NCI-H460 (cell line): ENCODE measurements at regions not wholly inside any gene's neighbourhood (a gene's known extent, or its start where the extent isn't known, plus 50 kb on each side); places are given as distances from the start of the nearest gene placed in this dataset.
A peak's percentile ranks its signal among the peaks of the same experiment; 100 is the strongest.

Experiments used
- DNase-seq: peaks from one replicate; pipeline ENCODE4 v3.0.0-alpha.2; 2016; ENCODE audit warnings: low read depth; ENCODE audit errors: extremely low read depth

DNA sequence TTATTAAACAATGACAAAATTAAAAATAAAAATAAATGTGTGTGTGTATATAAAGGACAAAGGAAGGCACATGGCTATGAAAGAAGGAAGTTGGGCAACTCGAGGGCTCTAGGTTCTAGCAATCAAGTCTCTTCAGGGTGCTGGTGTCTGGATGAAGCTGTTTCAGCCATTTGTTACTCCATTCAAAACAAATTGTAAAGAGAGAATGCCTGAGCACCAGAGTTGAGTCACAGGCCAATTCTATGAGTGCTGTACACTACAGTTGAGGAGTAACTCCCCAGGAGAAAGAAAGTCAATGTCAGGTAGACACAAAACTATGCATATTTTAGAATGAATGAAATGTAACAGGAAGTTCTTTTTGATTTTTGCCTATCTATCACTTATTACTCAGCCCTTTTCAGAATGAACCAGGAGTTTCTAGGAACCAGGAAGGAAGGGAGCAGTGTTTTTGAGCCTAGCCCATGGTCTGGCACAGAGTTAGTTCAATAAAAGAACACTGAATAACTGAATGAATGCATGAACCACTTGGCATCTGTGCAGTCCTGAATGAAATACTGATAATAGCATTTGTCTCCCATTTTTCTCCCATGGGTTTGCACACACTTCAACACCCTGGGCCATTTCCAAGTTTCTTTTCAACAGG is 151.7 kb upstream of the CPEB2 start:
- DNase-seq = no peak

- no peak for DNase-seq
Observed at GRCh38 chr4:14853176-14853943, 148.9 kb upstream of the CPEB2 start.

DNA sequence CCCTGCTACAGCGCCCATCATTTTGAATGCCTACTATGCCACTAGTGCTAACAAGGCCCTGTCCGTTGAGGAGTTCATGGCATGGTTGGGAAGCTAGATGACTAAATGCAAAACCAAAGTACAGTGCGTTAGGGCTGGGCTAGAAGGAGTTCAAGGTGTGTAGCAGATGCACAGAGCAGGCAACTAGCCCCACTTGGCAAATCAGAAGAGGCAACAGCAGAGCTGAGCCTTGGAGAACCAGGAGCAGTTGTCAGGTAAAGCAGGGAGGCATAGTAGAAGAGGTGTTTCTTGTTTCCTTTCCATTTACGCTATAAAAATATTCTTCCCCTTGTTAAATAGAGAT is 146.6 kb upstream of the CPEB2 start:
- no peak for DNase-seq

GRCh38 chr4:14856062-14856933 is 146.0 kb upstream of the CPEB2 start:
- DNase-seq = peak; percentile 89

- no peak for DNase-seq
Observed at GRCh38 chr4:14856934-14857235, 145.4 kb upstream of the CPEB2 start.

DNA sequence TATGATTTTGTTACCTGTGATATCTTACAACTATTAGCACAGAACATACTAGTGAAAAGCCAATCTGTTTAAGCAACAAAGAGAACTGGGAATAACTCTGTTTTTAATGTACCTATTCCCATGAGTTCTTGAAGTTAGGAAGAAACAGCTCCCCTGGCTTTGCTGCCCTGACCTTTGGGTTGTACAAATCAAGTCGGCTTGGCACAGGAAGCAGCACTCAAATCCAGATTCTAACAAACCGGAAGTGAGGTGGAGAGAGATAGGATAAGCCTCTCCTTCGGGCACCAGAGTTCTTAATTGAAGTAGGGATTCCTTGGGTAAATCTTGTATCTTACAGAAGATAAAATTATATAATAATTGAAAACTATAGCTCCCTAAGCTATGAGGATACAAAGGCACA is 144.8 kb upstream of the CPEB2 start:
- no peak for DNase-seq

DNA sequence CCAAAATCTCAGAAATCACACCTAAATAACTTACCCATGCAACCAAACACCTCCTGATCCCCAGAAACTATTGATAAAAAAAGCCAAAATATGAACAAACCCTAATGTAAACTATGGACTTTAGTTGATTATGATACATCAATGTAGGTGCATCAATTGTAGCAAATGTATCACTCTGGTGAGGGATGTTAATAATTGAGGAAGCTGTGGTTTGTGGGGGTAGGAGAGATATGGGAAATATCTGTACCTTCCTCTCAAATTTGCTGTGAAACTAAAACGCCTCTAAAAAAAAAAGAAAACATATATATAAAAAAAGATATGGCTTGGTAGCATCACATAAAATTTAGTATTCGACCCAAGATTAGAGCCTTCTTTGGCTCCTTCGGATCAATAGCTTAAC is 144.3 kb upstream of the CPEB2 start:
- DNase-seq = no peak

DNA sequence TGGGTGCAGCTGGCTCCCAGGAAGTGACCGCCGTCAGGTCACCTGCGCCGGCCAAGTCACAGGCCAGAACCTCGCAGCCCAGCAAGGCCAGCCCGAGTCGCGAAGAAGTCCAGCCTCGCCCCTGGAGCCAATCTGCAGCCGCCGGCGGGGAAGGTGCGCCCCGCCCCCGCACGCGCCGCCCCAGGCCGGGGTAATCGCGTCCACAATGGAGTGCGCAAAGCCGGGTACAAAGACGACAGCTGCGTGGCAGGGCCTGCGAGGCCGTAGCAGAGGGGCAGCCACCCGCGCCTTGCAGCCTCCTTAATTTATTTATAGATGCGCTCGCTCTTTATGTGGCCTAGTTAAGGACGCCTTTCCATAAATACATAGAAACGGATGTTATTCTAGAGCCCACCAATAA is 139.4 kb upstream of the CPEB2 start:
- no peak for DNase-seq

DNA sequence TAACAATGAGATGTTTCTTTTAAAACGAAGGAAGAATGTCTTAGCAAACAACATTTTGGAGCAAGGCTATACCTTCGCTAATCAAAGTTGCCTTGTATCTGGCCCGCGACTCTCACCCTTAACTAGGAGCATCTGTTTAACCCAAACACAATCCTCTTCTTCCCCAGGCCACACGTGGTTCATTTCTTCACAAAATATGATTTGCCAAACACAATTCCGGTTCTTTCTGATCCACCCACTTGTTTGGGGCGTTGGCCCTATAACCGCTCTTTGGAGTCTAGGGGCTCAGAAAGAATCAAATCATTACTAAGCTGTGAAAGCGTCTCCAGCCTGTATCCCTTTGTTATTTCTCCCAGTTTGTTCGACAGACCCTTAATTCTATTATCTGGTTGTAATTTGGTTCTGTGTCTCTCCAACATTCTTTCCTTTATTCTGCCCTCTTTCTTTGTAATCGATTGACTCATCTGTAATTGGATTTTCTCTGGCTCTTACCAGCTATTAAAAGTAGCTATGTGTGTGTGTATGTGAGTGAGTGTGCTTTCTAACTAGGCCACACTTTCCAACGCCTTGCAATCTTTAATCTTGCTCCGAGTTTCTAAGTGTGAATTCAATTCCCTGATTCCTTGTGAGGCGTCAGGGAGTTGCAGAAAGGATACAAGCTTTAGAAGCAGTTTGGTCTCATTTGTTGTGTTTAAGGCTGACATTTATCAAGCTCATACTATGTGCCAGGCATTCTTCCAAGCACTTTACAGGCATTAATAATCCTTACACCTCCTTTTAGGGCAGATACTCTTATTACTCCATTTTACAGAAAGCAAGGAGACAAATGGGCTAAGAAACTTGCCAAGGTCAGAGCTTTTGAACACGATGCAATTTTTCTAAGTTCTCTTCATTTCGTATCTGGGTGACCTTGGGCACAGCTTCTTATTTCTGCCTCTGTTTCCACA is 138.6 kb upstream of the CPEB2 start:
- DNase-seq = no peak

DNA sequence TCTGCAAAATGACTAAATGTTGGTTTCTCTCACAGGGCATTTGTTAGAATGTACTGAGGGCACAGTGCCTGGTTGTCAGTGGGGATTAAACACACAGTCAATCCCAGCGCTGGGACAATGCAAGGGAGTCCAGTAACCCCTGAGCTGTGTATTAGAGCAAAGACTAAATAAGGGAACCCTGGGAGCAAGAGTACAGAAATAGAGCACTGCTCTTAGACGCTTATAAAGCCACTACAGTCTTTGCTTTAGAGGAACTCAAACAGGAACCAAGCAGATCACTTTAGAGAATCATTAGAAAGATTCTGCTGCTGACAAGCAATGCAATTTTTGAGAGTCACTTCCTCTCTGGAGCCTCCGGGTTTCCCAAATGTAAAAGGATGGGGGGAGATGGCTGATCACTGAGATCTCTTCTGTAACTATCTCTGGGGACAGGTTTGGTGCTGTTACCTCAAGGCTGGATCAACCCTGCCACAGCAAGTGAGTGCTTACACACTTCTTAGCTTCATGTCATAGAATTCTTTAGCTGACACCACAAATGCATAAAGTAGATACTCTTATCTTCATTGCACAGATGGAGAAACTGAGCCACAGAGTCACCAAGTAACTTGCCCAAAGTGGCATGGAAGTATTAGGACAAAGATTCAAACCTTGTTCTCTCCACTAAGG is 137.8 kb upstream of the CPEB2 start:
- DNase-seq = no peak

DNA sequence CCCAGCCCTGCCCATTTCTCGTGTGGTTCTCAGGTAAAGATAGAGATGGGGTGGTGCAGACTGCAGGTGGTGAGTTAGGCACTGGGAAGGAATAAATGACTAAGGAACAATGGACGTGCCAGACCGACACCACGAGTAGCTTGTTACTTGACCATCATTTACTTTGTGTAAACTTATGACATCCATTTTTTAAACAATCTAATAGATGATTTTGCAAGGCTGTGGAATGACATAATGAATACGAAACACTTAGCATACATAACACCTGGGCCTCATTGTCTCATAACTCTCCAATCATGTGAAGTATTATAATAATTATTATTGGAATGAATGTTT is 137.3 kb upstream of the CPEB2 start:
- DNase-seq = no peak

- no peak for DNase-seq
Observed at GRCh38 chr4:14865804-14866203, 136.5 kb upstream of the CPEB2 start.

DNA sequence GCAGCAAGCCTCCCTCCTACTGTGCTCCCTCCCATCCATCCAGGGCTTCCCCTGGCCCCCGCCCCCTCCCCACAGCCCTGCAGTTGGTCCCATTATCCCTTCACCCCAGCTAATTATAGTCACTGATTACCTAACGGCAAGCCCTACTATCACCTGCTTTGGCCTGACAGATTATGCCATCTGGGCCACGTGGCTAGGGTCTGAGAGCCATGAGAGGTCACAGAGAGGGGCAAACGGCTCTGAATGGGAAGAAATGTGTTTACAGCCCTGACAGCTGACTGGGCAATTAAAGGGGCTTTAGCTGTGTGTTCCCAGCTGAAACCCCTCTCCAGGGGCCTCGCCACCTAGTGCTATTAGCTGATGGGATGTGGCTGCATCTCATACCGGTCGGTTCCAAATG is 134.4 kb upstream of the CPEB2 start:
- no peak for DNase-seq

DNA sequence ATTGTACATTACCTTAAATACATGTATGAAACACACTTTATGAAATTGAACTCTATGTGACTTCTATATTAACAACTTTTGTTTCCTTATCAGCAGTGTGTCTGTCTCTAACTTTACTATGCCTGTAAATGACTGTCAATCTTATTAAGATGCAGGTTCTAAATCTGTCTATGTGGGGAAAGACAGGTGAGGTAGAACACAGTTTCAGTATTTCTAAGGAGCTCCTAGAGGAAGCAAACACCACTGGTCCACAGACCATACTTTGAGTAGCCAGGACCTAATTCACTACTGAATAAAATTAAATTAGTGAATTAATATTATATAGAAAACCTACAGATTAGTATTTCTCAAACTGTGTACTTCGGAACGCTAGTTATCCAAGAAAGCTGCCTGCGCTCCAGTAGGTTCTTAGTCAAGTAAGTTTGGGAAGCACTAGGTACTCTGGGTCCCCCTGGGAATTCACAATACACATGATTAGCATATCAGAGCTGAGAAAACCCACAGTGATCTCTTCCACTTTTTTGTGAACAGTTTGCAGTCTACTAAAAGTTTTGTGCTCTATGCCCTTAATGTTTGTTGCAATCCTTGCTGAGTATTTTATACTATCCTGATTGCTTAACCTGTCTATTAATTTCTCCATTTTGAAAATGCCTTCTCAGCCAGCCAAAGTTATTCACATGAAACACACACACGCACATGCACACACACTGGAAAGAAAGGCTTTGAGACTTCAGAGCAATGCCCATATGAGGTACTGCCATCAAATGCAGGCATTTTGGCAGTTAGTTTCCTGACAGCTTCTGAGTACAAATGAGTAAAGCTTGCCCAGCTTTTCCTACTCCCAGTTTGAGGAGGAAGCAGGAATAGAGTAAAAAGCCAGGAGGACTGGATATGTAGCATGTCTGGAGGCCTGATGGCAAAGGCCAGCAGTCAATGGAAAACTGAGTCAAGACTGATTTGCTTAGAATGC is 133.6 kb upstream of the CPEB2 start:
- no peak for DNase-seq

DNA sequence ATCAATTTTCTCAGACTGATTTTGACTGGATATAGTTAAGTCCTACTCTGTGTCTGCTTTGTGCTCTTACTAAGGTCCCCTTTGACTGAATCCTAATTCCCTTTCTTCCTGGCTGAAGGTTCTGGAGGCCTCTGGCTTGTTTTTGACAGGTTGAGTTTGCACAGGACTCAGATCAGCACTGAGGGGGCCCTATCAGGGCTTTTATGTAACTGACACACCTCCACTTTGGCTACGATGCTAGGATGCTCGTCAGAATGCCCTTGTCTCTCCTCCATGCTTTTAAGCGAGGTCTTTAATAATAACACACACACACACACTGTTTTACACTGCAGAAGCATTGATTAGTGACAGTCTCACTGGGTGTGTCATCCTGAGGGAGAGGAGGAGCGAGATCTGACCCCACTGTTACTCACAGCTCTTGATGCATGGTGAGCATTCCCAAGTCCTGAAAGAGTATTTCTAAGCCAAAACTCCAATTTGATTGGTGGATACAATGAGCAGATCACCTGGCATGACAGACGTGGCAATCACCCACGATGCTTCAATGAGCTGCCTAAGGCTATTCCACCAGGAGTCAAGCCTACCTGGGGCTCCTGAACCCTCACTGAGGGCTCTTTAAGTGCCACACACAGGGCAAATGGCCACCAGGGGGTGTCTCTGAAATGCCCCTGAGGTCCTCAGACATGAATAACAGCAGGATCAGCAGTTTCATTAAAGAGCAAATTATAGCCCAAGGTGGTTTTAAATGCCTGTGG is 130.4 kb upstream of the CPEB2 start:
- DNase-seq = no peak

DNA sequence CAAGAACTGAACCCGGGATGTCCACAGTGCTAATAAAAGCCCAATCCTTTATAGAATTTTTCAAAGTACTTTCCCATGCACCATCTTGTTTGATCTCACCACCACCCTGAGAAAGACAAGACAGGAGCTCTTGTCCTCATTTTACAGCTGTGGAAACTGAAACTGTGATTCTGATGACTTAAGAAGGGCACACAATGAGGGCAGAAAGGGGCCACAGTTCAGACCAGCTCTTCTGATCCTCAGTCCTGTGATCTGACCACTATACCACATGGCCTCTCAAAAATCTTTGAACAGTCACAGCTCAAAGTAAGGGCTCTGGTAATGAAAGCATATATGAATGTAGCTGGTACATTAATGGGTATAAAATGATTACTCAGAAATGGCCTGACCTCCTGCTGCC is 127.3 kb upstream of the CPEB2 start:
- no peak for DNase-seq

DNA sequence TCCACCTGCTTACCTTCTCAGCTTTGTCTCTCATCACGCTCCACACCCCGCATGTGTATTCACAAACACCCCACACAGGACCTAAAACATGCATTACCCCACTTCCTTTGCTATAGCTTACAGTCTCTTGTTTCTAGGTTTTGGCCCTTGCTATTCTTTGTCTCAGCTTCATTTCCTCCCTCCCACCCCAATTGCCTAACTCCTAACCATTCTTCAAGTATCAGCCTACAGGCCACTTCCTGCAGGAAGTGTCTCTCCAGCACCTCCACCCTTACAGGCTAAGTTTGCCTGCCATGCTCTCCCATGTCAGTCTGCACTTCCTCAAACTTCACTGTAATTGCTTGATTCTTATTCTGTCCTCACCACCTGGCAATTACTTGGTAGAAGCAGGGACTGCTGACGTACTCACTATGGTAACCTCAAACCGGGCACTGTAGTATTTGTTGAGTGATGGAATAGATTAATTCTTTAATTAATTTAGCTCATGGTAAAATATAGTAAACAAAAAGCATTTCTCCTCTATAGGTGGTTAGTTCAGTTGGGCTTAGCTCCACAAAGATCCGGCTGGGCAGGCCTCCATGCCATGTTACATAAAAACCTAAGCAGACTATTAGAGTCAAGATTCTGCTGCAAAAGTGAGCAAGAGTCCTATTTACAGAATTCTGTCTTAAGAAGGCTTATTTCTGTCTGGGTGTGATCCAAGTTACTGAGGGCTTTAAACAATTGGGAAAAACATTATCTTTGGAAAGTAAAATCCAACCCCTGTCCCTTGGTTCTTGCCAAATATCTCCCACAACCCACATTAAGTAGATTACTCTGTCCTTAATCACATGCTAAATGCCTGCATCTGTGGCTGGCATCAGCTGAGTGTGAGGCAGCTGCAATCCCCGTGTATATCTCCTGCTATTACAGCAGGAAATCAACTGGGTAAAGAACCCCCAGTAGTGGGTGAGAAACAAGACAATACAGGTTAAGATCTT is 124.7 kb upstream of the CPEB2 start:
- no peak for DNase-seq
